ENCODE measurements at regions not wholly inside any gene's neighbourhood (a gene's known extent, or its start where the extent isn't known, plus 50 kb on each side); places are given as distances from the start of the nearest gene placed in this dataset.
"Not testable (repeated sequence)": the region's sequence is repeated elsewhere in the genome, so short reads cannot be mapped to it uniquely, and the experiment has no call there.

DNA sequence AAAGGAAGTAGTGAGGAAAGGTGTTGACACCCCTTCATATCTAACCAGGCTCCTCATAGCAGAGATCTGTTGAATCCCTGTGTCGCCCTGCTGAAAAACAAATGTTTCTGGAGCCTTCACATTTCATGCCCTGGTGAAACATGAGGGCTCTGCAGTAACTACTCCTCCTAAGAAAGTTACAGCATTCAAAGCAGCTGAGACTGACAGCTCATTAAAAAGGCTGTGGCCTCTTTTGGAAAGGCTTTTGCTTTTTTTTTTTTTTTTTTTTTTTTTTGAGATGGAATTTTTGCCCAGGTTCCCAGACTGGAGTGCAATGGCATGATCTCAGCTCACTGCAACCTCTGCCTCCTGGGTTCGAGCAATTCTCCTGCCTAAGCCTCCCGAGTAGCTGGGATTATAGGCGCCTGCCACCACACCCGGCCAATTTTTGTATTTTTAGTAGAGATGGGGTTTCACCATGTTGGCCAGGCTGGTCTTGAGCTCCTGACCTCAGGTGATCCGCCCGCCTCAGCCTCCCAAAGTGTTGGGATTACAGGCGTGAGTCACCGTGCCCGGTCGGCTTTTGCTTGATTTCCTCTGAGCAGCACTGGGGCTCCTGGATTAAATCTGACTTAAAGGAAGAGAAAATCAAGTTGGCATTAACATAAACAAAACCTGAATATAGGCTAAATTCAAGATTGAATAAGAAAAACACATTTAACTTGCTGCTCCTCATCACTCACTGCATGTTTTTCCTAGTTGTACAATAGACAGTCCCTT, 112.9 kb downstream of the PCSK1 start:
- DNase-seq (ENCODE audit: low read depth in 3 of 3), result not testable (repeated sequence)

DNA sequence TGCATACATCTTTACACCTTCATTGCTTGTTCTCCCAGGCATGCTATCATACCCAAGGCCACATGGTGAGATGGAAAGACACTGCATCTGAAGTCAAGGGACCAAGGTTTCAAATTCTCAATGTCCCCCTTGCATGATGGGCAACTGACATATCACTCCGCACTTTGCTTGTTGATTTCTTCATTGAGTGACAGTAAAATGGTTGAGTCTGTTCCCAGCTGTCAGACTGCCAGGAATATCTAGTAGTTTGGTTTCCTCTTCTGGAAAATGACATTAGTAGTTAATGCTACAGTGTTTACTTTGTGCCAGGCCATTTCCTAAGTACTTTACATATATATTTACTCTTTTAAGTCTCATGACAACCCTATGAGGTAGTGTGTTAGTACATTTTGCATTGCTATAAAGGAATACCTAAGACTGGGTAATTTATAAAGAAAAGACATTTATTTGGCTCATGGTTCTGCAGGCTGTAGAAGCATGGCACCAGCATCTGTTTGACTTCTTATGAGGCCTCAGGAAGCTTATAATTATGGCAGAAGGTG, 114.4 kb downstream of the PCSK1 start:
- DNase-seq (ENCODE audit: low read depth in 3 of 3), result no peak

GRCh38 chr5:96317945-96318344, 115.1 kb downstream of the PCSK1 start:
- no peak for DNase-seq (ENCODE audit: low read depth in 3 of 3)

DNA sequence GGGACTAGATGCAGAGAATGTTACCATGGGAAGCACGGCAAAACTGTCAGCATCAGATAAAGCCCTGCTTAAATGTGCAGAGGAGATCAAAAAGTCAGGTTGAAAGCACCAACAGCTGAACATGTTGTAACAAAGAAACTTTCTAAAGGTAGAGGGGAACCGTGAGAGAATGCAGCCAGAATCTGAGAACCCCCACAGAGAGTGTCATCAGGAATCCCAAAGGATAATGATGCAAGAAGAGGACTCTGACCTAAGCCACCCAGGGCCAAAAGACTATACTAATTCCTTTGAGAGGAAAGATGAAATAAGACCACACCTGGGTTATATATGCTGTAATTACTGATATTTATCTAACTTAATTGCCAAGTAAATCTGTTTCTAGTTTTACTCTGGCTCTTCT, 116.6 kb downstream of the PCSK1 start:
- DNase-seq (ENCODE audit: low read depth in 3 of 3), result no peak

GRCh38 chr5:96316017-96316416, 117.0 kb downstream of the PCSK1 start:
- DNase-seq (ENCODE audit: low read depth in 3 of 3), result no peak

DNA sequence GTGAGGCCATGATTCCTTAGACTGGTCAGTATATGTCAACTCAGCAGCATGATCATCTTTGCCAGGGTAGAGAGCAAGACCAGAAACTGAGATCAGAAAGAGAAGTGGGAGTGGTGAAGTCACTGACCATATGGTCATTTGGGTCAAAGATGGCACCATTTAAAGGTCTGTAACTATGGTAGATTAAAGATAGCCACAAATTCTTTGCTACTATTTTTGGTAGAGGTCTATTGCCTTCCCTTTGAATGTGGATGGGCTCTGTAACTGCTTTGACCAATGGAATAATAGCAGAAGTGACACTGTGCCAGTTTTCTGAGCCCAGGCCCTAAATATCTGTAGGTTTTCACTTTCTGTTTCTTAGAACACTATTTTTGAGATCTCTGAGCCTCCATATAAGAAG, 117.6 kb downstream of the PCSK1 start:
- DNase-seq (ENCODE audit: low read depth in 3 of 3), result no peak

DNA sequence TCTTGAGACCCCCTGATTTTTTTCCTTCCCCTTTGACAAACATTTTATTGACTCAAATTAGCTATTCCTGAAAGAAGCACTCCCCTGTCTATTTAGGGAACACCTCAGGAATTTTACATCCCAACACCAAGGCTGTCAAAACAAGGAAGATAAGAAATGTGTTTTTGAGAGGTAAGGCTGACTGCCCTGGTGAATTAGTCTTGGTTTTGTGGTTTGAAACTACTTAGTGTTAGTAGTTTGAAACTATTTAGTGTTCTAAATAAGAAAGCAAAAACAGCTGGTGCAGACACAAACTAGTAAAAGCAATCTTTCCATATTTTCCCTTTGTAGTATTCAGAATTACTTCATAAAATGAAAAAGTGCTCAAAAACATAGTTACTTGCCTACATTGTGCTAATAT, 120.7 kb downstream of the PCSK1 start:
- DNase-seq (ENCODE audit: low read depth in 3 of 3), result no peak

GRCh38 chr5:96307047-96307446, 126.0 kb downstream of the PCSK1 start:
- not testable (repeated sequence) for DNase-seq (ENCODE audit: low read depth in 3 of 3)

DNA sequence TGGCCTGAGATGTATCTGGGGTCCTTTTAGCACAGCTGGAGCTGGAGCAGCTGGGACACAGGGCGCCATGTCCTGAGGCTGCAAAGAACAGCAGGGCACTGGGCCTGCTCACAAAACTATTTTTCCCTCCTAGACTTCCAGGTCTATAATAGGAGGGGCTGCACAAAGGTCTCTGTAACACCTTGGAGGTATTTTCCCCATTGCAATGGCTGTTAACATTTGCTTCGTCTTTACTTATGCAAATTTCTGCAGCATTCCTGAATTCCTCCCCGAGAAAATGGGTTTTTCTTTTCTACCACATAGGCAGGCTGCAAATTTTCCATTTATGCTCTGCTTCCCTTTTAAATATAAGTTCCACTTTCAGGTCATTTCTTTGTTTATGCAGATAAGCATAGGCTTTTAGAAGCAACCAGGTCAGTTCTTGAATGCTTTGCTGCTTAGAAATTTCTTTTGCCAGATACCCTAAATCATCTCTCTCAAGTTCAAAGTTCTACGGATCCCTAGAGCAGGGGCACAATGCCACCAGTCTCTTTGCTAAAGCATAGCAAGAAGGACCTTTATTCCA, 130.8 kb downstream of the PCSK1 start:
- no peak for DNase-seq (ENCODE audit: low read depth in 3 of 3)

- DNase-seq (ENCODE audit: low read depth in 3 of 3), result no peak
Measured at GRCh38 chr5:96300976-96301375, 132.1 kb downstream of the PCSK1 start.

- DNase-seq (ENCODE audit: low read depth in 3 of 3), result no peak
Measured at GRCh38 chr5:96297867-96298266, 135.2 kb downstream of the PCSK1 start.

- DNase-seq (ENCODE audit: low read depth in 3 of 3), result no peak
Measured at GRCh38 chr5:96297290-96297689, 135.8 kb downstream of the PCSK1 start.

DNA sequence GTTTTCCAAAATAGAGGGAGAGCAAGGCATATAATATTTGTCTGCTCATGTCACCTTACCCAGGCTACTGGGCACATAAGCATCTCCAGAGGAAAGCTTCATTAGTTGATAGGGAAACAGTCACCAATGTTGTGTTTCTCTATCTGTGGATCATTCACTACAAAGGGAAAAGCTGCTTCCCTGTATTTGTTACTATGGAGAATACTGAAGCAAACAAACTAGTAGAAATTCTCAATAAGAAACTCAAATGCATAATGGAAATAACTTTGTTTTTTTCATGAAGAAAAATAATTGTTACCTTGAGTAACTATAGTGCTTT, 138.2 kb downstream of the PCSK1 start:
- DNase-seq (ENCODE audit: low read depth in 3 of 3), result no peak

GRCh38 chr5:96293966-96294883, 138.8 kb downstream of the PCSK1 start:
- DNase-seq (ENCODE audit: low read depth in 3 of 3), result no peak

- DNase-seq (ENCODE audit: low read depth in 3 of 3), result no peak
Measured at GRCh38 chr5:96292582-96293247, 140.3 kb downstream of the PCSK1 start.

DNA sequence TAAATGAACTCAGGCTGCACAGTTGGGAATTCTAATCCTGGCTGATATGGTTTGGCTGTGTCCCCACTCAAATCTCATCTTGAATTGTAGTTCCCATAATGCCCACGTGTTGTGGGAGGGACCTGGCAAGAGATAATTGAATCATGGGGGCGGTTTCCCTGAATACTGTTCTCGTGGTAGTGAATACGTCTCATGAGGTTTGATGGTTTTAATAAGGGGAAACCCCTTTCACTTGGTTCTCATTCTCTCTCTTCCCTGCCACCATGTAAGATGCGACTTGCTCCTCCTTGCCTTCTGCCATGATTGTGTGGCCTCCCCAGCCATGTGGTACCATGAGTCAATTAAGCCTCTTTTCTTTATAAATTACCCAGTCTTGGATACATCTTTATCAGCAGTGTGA, 143.8 kb downstream of the PCSK1 start:
- DNase-seq (ENCODE audit: low read depth in 3 of 3), result not testable (repeated sequence)

GRCh38 chr5:96288845-96289185, 144.2 kb downstream of the PCSK1 start:
- no peak for DNase-seq (ENCODE audit: low read depth in 3 of 3)

- no peak for DNase-seq (ENCODE audit: low read depth in 3 of 3)
Measured at GRCh38 chr5:96288166-96288844, 144.7 kb downstream of the PCSK1 start.

DNA sequence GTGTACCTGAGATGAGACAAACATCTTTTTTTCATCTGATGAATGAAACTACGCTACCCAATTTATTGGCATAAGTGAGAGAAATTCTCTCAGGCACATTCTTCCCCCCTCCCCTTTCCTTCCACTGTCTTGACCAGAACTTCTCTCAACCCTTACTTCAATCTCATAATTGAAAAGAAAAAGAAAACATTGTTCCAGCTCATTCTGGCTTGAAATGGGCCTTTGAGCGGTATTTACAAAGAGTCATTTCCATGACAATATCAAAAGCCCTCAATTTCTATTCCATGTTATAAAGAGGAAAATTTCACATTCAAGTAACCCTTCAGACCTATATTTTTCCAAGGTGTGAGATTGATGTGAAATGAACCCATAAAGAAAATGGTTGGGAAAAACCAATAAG, 145.9 kb downstream of the PCSK1 start:
- no peak for DNase-seq (ENCODE audit: low read depth in 3 of 3)

DNA sequence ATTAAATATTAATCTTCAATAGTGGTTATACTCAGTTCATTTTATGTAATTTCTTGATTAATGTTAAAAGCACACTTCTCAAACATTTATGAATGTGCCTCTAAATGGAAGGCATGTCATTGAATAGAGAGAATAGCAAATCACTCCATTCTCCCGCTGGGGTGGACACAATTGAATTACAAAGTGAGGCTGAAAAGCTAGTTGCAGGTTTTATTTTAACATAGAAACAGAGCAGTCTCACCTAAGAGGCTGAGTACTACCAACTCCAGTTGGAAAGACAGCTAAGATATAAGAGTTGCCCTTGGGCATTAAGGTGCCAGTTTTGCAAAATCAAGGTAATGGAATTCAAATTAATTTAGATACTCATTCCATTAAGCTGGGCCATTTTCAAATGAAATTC, 147.2 kb downstream of the PCSK1 start:
- DNase-seq (ENCODE audit: low read depth in 3 of 3), result no peak

- DNase-seq (ENCODE audit: low read depth in 3 of 3), result no peak
Measured at GRCh38 chr5:96284727-96285389, 148.2 kb downstream of the PCSK1 start.
